GM12864 (cell line): ENCODE measurements at regions not wholly inside any gene's neighbourhood (a gene's known extent, or its start where the extent isn't known, plus 50 kb on each side); places are given as distances from the start of the nearest gene placed in this dataset.

Experiments
- DNase-seq: peaks from one replicate; pipeline ENCODE4 v3.0.0-alpha.2; 2011; ENCODE audit warnings: low read depth
- H3K4me3 ChIP-seq: 2 replicates; pipeline ENCODE4 v1.5.1; 2011; ENCODE audit warnings: mild to moderate bottlenecking, low read depth, low read length, control low read depth
- CTCF ChIP-seq: IDR thresholded peaks from 2 replicates; pipeline ENCODE4 v1.5.1; 2011; ENCODE audit warnings: low read depth, mild to moderate bottlenecking, moderate library complexity, low read length, control low read depth, inconsistent platforms; ENCODE audit errors: missing control alignments

- H3K4me3 ChIP-seq: no peak overlapping the region
- no peak for DNase-seq
- TF ChIP-seq CTCF: no peak
Observed at GRCh38 chr6:50992704-50993625, 174.3 kb downstream of the TFAP2B start.

GRCh38 chr6:50993941-50994720 is 175.5 kb downstream of the TFAP2B start:
- DNase-seq: no peak
- TF ChIP-seq CTCF: no peak
- H3K4me3 ChIP-seq: no peak overlapping the region

- TF ChIP-seq CTCF: no peak
- DNase-seq: no peak
- no peak overlapping the region for H3K4me3 ChIP-seq
Observed at GRCh38 chr6:50995036-50995435, 176.4 kb downstream of the TFAP2B start.

GRCh38 chr6:50998905-50999304 is 180.2 kb downstream of the TFAP2B start:
- no peak for DNase-seq
- no peak for TF ChIP-seq CTCF
- no peak overlapping the region for H3K4me3 ChIP-seq

GRCh38 chr6:51001399-51001798 is 182.7 kb downstream of the TFAP2B start:
- no peak for DNase-seq
- no peak for TF ChIP-seq CTCF
- H3K4me3 ChIP-seq: no peak overlapping the region

- no peak for DNase-seq
- no peak for TF ChIP-seq CTCF
- no peak overlapping the region for H3K4me3 ChIP-seq
Observed at GRCh38 chr6:51004380-51004779, 185.7 kb downstream of the TFAP2B start.
